ENCODE measurements at regions not wholly inside any gene's neighbourhood (a gene's known extent, or its start where the extent isn't known, plus 50 kb on each side); places are given as distances from the start of the nearest gene placed in this dataset.

DNA sequence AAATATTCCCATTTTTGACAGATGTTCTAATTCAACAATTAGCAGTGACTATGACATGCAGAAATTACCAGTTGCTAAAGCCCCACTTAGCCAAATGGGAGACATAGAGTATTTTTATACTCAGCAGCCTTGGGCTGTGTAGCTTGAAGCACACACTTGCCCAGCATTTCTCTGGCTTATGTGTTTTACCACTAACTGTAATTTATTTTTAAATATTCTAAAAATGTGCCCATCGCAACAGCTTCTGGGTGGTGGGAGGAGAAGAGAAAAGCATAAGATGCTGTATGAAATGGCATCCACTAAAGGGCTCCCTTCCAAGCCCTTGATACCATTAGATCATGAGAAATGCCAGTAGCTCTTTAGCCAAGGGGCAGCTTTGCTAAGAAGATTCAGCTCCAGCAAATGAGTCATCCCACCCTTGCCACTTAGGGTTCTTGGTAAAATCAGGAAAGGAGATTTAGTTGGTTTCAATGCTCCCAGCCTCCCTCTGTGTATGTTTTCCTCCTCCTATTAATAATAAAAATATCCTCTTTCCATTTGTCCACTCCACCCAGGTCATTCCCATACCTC lies 462.7 kb upstream of the DEPDC1 start:
- no peak for TF ChIP-seq CTCF (IDR thresholded peaks at IDR 0.05; ENCODE audit: low read depth, low read length, missing input control)
- no peak for TF ChIP-seq REST (IDR thresholded peaks at IDR 0.05)
- TF ChIP-seq JUND (IDR thresholded peaks at IDR 0.05): no peak
- TF ChIP-seq, protein P1, sequence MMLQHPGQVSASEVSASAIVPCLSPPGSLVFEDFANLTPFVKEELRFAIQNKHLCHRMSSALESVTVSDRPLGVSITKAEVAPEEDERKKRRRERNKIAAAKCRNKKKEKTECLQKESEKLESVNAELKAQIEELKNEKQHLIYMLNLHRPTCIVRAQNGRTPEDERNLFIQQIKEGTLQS (IDR thresholded peaks at IDR 0.05): no peak
- no peak for TF ChIP-seq MAX (IDR thresholded peaks at IDR 0.05)
- no peak for TF ChIP-seq FOXA2 (IDR thresholded peaks at IDR 0.05)
- TF ChIP-seq TAF1 (conservative IDR thresholded peaks at IDR 0.05): no peak
- TF ChIP-seq SP1 (IDR thresholded peaks at IDR 0.05): no peak
- TF ChIP-seq, protein P2, sequence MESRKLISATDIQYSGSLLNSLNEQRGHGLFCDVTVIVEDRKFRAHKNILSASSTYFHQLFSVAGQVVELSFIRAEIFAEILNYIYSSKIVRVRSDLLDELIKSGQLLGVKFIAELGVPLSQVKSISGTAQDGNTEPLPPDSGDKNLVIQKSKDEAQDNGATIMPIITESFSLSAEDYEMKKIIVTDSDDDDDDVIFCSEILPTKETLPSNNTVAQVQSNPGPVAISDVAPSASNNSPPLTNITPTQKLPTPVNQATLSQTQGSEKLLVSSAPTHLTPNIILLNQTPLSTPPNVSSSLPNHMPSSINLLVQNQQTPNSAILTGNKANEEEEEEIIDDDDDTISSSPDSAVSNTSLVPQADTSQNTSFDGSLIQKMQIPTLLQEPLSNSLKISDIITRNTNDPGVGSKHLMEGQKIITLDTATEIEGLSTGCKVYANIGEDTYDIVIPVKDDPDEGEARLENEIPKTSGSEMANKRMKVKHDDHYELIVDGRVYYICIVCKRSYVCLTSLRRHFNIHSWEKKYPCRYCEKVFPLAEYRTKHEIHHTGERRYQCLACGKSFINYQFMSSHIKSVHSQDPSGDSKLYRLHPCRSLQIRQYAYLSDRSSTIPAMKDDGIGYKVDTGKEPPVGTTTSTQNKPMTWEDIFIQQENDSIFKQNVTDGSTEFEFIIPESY (IDR thresholded peaks at IDR 0.05): no peak
- no peak for TF ChIP-seq NR2F2 (IDR thresholded peaks at IDR 0.05)
